Transverse colon (tissue), 4 donors: ENCODE measurements at regions not wholly inside any gene's neighbourhood (a gene's known extent, or its start where the extent isn't known, plus 50 kb on each side); places are given as distances from the start of the nearest gene placed in this dataset.

Source experiments
- DNase-seq: peaks from one replicate; pipeline ENCODE4 v3.0.0-alpha.2; 2019
- H3K27ac ChIP-seq, 4 donors: fragments of 200-600 bp; sonication (generic); 2 replicates each; pipeline ENCODE4 v1.5.1; 2016 to 2018; ENCODE audit warnings: inconsistent platforms in 4 of 4
- H3K27me3 ChIP-seq: fragments of 200-600 bp; sonication (generic); 2 replicates; pipeline ENCODE4 v1.5.1; 2017; ENCODE audit warnings: inconsistent platforms
- H3K36me3 ChIP-seq, 4 donors: fragments of 200-600 bp; sonication (generic); 2 replicates each; pipeline ENCODE4 v1.5.1; 2017 to 2019; ENCODE audit warnings: inconsistent platforms in 4 of 4
- H3K4me1 ChIP-seq, 4 donors: fragments of 200-600 bp; sonication (generic); 2 replicates each; pipeline ENCODE4 v1.5.1; 2017 to 2020; ENCODE audit warnings: inconsistent platforms in 4 of 4
- H3K4me3 ChIP-seq, 4 donors: fragments of 200-600 bp; sonication (generic); 1 replicate in 1 of 4; 2 replicates in 3 of 4; pipeline versions ENCODE4 v1.5.1 to v1.6.1; 2017 to 2019; ENCODE audit warnings: inconsistent platforms in 4 of 4
- H3K9me3 ChIP-seq, 2 donors: fragments of 200-600 bp; sonication (generic); 2 replicates each; pipeline ENCODE4 v1.5.1; 2017 to 2019; ENCODE audit warnings: inconsistent platforms in 2 of 2
- EP300 ChIP-seq: sonication (generic); formaldehyde crosslinking; IDR thresholded peaks from one replicate; pipeline ENCODE4 v1.6.1; 2017; ENCODE audit warnings: antibody characterized with exemption, low read depth
- POLR2A ChIP-seq: fragments of 450-650 bp; IDR thresholded peaks from one replicate; pipeline ENCODE4 v1.6.1; 2016; ENCODE audit warnings: antibody characterized with exemption, mild to moderate bottlenecking, moderate library complexity
- POLR2AphosphoS5 ChIP-seq, 3 donors: sonication (generic); formaldehyde crosslinking; IDR thresholded peaks; one replicate each; pipeline ENCODE4 v1.6.1; 2016; ENCODE audit warnings: antibody characterized with exemption in 3 of 3
- WGBS, 2 donors: methylation state at CpG; one replicate each; pipeline ENCODE4 v1.1.5; 2018; ENCODE audit warnings: low coverage in 1 of 2; 5-methylcytosine and 5-hydroxymethylcytosine counted together
- in situ Hi-C, 4 donors: fragments of 200-750 bp; cut with MboI; loops; one replicate each; pipeline versions ENCODE4 v1.15.0 to v1.15.1; 2017; ENCODE audit warnings: low sequenced_read_pairs in 3 of 4, low pct_ligation_motif_present in 1 of 4, low pct_unique_long_range_greater_than_20kb in 1 of 4
- intact Hi-C: fragments of 100-400 bp; cut with DNase I; formaldehyde crosslinking; loops from one replicate; pipeline ENCODE4 v1.15.1; 2023; ENCODE audit warnings: low total_unique reads
- TF ChIP-seq, protein P1 (sequence below), 5 experiments: fragments of 200-600 bp in 3 of 5; fragments of 450-650 bp in 2 of 5; sonication (generic) in 3 of 5; IDR thresholded peaks; 1 replicate in 2 of 5; 2 replicates in 3 of 5; pipeline ENCODE4 v1.5.1; 2016 to 2017; ENCODE audit warnings: antibody characterized with exemption in 5 of 5, inconsistent platforms in 3 of 5, mild to moderate bottlenecking in 2 of 5, moderate library complexity in 1 of 5

DNA sequence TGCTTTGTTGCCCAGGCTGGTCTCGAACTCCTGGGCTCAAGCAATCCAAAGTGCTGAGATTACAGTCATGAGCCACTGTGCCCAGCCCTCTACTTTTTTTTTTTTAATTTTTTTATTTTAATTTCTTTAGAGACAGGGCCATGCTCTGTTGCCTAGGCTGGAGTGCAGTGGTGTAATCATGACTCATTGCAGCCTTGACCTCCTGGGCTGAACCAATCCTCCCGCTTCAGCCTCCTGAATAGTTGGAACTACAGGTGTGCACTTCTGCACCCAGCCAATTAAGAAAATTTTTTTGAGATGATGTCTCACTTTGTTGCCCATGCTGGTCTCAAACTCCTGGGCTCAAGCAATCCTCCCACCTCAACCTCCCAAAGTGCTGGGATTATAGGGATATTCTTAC lies 528.6 kb downstream of the GATA3 start:
- Histone ChIP-seq H3K27me3 (no peaks in the 10 kb centered on the region), H3K4me1 (no peaks in the 10 kb centered on the region), H3K4me3 (no peak overlapping the region), H3K9me3 (no peaks in the 10 kb centered on the region), H3K36me3 (no peaks in the 10 kb centered on the region), H3K27ac (no peak overlapping the region)
- intact Hi-C loops (no loop called here), in situ Hi-C loops (no loop called here)
- WGBS, 2 donors, result 67 to 87% methylated on average over 2 of the region's 2 CpGs
- TF ChIP-seq, protein P1, sequence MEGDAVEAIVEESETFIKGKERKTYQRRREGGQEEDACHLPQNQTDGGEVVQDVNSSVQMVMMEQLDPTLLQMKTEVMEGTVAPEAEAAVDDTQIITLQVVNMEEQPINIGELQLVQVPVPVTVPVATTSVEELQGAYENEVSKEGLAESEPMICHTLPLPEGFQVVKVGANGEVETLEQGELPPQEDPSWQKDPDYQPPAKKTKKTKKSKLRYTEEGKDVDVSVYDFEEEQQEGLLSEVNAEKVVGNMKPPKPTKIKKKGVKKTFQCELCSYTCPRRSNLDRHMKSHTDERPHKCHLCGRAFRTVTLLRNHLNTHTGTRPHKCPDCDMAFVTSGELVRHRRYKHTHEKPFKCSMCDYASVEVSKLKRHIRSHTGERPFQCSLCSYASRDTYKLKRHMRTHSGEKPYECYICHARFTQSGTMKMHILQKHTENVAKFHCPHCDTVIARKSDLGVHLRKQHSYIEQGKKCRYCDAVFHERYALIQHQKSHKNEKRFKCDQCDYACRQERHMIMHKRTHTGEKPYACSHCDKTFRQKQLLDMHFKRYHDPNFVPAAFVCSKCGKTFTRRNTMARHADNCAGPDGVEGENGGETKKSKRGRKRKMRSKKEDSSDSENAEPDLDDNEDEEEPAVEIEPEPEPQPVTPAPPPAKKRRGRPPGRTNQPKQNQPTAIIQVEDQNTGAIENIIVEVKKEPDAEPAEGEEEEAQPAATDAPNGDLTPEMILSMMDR (IDR thresholded peaks at IDR 0.05), result no peak
- TF ChIP-seq EP300 (no peak), POLR2AphosphoS5 (IDR thresholded peaks at IDR 0.05) (no peak), POLR2A (no peak)
- DNase-seq, result no peak

DNA sequence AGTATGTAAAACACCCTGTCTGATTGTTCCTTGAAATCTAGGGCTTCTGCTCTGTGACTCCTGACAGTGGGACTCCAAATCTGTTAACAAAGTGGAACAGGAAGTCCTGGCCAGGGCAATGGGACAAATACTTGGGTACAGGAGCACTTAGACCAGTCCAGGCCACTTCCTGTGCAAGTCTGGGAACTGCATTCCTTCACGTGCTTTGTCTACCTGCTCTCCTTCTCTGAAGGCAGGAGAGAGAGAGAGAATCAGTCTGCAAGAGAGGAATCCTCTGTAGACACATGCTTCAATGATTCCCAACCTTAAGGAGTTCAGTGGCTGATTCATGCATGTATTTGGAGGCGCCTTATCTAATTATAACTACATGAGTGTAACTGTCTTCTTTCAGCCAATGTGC lies 530.2 kb downstream of the GATA3 start:
- H3K4me3 ChIP-seq, result no peak overlapping the region
- TF ChIP-seq, protein P1 (IDR thresholded peaks at IDR 0.05), result no peak
- no peak for TF ChIP-seq POLR2A
- TF ChIP-seq EP300, result no peak
- H3K9me3 ChIP-seq, result no peaks in the 10 kb centered on the region
- H3K36me3 ChIP-seq, result no peaks in the 10 kb centered on the region
- no peaks in the 10 kb centered on the region for H3K27me3 ChIP-seq
- no peak overlapping the region for H3K27ac ChIP-seq
- no peaks in the 10 kb centered on the region for H3K4me1 ChIP-seq
- in situ Hi-C loops, result no loop called here
- no peak for DNase-seq
- WGBS, 2 donors, result 56% methylated on average over 2 of the region's 2 CpGs; no CpG with 5 or more reads in 1 of the 2 donors
- intact Hi-C loops, result no loop called here

DNA sequence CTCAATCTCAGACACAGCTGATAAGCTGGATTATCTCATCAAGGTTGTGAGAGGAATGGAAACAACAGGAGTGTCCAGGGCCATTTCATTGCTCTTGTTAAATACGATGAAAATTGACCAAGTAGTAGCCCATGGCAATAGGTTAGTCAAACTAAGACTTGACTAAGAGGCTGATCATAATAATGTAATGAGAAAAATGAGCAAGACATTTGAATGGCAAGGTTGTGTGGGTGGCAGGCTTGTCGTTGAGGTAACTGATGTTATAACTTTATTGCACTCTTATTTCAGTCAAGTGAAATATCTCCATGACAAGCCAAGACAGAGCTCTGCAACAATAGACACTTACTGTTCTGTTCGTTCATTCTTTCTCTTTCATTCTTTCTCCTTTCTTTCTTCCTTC lies 532.0 kb downstream of the GATA3 start:
- no peaks in the 10 kb centered on the region for H3K9me3 ChIP-seq
- WGBS, 2 donors, result 51 to 62% methylated on average over 3 of the region's 3 CpGs
- H3K36me3 ChIP-seq, result no peaks in the 10 kb centered on the region
- no peak for TF ChIP-seq EP300
- TF ChIP-seq POLR2A, result no peak
- TF ChIP-seq, protein P1 (IDR thresholded peaks at IDR 0.05), result no peak
- TF ChIP-seq POLR2AphosphoS5 (IDR thresholded peaks at IDR 0.05), result no peak
- H3K4me3 ChIP-seq, result no peak overlapping the region
- H3K27me3 ChIP-seq, result no peaks in the 10 kb centered on the region
- intact Hi-C loops (no loop called here), in situ Hi-C loops (no loop called here)
- H3K4me1 ChIP-seq, result no peaks in the 10 kb centered on the region
- H3K27ac ChIP-seq, result no peak overlapping the region
- DNase-seq, result no peak

DNA sequence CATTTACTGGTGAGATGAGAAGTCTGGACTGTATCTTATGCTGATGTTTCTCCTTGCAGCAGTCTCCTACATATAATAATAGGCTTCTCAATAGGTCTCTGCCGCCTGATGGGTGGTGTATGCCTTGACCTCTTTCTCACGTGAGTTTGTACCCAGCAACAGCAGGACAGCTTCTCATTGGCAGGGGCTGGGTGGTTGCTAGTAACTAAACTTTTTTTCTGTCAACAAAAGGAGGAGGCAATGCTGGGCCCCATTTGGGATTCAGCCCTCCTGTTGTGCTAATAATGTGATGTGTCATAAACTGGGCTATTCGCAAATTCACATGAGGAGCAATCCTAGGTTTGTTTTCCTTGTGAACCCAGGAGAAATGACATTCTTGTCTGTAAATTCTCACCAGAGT lies 533.6 kb downstream of the GATA3 start:
- TF ChIP-seq POLR2A (no peak), POLR2AphosphoS5 (IDR thresholded peaks at IDR 0.05) (no peak), EP300 (no peak)
- TF ChIP-seq, protein P1 (IDR thresholded peaks at IDR 0.05), result no peak
- intact Hi-C loops, result no loop called here
- H3K27ac ChIP-seq, result no peak overlapping the region
- no peaks in the 10 kb centered on the region for H3K27me3 ChIP-seq
- DNase-seq, result no peak
- H3K9me3 ChIP-seq, result no peaks in the 10 kb centered on the region
- H3K4me1 ChIP-seq, result no peaks in the 10 kb centered on the region
- in situ Hi-C loops, result no loop called here
- WGBS, 2 donors, result 55% methylated on average over 3 of the region's 3 CpGs; no CpG with 5 or more reads in 1 of the 2 donors
- no peaks in the 10 kb centered on the region for H3K36me3 ChIP-seq
- H3K4me3 ChIP-seq, result no peak overlapping the region
